GM21717 (cell line): ENCODE measurements at regions not wholly inside any gene's neighbourhood (a gene's known extent, or its start where the extent isn't known, plus 50 kb on each side); places are given as distances from the start of the nearest gene placed in this dataset.

ENCODE experiments used
- ATAC-seq: cut with Tn5 transposase; IDR thresholded peaks from one replicate; pipeline ENCODE4 v1.9.1; 2021; ENCODE audit warnings: mild to moderate bottlenecking, moderate library complexity; ENCODE audit not compliant: unreplicated experiment

DNA sequence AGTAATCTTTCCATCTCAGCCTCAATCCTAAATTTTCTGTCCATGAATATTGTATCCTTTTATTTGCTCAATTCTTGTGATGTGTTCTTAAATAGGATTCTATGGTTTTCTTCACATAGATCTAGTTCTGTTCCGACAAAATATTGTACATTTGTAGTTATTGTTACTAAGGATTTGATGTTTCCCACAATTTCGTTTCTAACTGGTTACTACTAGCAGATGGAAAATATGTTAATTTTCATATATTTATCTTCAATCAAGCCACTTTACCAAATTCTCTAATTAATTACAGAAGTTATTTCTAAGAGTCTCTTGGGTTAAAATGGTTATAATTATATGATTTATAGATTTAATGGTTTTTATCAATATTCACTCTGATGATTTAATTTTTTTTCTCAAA is 60.3 kb downstream of the SEC61B start:
- no peak for ATAC-seq

GRCh38 chr9:99285965-99286364 is 63.9 kb downstream of the SEC61B start:
- no peak for ATAC-seq

- ATAC-seq, result no peak
Measured at GRCh38 chr9:99286536-99286935, 64.5 kb downstream of the SEC61B start.

DNA sequence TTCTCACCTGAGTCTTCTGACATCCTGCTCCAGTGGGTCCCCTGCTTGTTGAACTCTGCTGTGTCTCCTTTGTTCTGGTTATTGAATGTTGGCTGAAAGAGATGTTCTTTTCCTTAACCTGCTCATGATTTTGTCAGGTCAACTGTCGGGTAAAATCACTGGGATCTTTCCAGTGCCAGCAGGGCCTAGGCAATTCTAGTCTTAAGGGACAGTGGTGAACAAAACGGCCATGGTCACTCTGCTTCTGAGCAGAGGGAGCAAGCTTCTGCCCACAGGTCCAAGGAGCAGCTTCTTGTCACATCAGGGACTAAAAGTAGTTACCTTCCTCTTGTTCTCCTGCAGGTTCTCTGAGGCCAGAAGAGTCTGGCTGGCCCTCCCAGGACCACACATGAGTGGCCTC is 65.6 kb downstream of the SEC61B start:
- ATAC-seq, result no peak

DNA sequence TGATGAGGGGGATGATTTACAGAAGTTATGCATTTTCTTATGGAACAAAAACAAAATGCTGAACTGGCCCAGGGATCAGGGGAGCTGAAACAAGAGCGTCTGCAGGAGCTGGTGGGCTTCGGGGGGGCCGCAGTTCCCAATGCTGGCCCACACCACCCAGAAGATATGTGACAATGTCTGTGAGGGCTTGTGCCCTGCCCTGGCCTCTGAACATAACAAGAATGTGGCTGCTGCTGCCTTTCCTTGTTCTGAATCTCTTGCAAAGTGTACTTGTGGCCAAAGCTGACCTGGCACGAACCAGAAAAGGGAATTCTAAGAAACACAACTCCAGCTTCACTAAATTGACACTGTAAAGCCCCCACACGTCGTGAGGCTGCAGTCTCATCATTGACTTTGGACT is 66.7 kb downstream of the SEC61B start:
- no peak for ATAC-seq

DNA sequence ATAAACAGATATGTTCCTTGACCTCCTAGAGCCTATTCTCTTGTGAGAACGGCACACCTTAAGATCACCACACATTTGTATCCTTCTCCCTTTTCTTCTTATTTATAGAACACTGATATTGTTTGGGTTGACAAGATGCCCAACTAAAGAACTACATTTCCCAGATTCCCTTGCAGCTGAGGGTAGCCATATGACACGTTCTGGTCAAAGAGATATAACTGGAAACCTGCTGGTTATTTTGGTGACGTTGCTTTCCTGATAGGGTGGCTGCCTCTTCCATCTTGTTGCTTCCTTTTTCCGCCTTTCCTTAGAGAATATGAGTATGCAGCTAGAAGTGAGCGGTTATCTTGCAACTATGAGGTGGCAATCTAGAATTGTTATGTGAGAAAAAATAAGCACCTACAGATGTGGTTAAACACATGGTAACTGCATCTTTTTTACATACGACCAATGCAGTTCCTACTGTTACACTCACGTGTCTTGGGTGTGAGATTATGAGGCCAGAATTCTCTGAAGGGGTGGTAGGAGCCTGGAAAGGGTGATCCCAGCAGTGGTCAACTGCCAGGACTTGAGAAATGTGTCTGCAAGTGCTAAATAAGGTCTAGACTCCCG is 72.9 kb downstream of the SEC61B start:
- ATAC-seq, result no peak

DNA sequence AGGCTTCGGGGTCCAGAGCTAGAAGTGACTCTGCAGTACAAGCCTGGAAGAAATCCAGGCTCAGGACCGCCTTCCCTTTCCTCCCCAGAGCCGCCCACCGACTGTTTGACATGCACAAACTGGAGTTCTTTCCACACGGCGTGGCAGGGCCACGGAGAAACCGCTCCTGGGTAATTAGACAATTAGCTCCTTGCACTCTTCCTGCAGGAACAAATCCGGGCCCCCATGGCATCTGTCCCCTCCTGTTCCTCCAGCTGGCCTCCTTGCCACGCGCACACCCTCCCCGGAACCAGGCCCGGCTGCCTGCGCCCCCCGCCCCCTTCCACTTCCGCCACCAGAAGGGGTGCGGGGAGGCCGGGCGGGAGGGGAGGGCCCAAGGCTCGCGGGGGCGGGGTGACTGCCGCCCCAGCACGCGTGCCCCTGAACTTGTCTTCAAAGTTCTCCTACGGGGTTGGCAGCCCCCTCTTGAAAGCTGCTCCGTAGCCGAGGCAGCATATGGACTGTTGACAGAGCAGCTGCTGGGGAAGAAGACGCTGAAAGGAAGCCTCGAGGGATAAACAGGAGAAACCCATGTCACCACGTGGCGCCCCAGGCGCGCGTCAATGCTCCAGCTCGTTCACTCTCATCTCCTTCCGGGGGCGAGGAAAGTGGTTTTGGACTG is 74.3 kb downstream of the SEC61B start:
- no peak for ATAC-seq

GRCh38 chr9:99298614-99299013 is 76.5 kb downstream of the SEC61B start:
- no peak for ATAC-seq

GRCh38 chr9:99299211-99300102 is 77.4 kb downstream of the SEC61B start:
- ATAC-seq, result no peak

DNA sequence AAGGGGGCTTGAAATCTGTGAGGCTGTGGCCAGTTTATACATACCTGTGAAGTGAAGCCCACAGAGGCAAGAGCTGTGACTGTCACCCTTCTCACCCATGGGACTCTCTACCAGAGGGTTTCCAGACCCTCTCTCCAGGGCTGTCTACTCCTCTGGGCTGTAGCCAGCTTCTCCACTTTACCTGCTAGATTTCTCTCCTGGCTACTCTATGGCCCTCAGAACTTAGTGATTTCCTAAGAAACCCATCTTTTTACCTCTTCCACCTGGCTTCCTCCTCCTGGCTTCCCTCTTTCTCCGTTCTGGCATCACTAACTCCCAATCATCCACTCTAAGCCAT is 78.0 kb downstream of the SEC61B start:
- no peak for ATAC-seq

DNA sequence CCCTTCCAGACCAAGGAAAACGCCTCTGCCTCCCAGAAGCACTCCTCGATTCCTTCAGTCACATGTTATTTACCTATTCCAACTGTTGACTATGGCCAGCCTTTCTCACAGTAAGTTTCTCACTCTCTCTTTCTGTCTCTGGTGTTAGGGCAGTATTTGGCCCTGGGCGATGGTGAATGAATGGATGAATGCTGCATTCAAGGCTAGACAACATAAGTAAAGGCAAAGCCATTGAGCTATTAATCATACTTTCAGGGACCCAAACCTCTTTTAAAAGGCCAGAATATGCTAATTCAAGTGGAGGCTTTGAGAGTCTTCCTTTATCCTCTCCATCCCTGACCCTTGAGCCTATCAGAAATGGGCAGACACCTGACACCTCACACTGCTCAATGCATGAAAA is 78.5 kb downstream of the SEC61B start:
- ATAC-seq, result no peak

DNA sequence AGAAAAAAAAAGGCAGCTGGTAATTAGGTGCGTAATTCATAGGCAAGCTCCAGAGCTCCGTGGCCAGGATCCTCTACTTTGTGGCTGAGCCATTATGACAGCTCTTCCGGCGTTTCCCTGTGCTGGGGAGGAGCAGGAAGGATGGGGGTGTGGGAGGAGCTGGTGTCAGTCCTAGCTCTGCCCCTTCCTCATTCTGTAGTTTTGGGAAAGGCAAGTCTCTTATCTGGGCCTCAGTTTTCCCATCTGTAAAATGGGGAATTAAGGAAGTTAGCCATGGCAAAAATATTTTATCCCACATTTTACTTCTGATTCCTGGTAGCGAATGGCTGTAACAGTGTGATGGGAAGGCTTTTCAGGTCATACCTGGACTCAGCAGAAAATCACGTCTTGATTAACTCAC is 81.1 kb downstream of the SEC61B start:
- no peak for ATAC-seq

DNA sequence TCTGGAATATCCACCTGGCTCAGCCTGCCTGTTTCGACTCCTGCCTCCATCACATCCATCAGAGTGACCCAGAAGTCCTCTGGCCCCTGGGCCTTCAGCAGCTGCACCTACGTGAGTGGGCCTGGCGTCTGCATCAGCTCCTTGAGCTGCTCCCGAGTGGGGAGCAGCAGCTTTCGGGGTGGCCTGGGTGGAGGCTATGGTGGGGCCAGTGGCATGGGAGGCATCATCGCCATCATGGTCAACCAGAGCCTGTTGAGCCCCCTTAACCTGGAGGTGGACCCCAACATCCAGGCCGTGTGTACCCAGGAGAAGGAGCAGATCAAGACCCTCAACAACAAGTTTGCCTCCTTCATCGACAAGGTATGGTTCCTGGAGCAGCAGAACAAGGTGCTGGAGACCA is 83.0 kb downstream of the SEC61B start:
- no peak for ATAC-seq

- ATAC-seq, result no peak
Measured at GRCh38 chr9:99305820-99306811, 84.0 kb downstream of the SEC61B start.

GRCh38 chr9:99307851-99308250 is 85.8 kb downstream of the SEC61B start:
- no peak for ATAC-seq

DNA sequence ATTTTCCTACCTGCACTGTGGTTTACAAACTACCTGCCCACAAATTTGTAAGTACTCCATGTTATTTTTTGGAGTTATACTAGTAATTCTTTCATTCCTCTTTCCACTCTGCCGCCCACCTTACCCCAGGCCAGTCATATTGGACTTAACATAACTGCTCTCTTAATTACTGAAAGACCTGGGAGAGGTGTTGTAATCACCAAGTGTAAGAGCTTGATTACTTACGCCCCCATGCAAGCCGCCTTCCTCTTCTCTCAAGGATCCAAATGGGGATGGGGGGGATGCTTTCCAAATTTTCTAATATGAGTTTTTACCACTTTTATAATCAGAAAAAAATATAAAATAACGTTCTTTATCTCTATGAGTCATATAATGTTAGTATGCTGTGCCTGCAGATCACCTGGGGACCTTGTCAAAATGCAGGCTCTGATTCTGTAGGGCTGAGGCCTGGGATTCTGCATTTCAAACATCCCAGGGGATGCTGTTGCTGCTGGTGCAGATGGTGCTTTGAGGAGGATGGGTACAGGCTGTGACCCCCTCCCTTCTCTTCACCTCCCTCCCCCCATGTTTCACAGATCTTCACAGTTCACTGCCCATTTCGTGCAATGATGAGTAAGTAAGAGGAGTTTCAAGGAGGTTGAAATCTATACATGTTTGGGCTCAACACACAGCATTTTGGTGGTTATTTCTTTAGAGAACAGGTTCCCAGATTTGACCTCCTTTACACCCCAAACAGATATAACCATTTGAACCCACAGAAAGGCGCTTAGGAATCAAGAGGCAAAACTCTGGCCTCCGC is 87.3 kb downstream of the SEC61B start:
- no peak for ATAC-seq

GRCh38 chr9:99312736-99313135 is 90.7 kb downstream of the SEC61B start:
- ATAC-seq, result no peak

DNA sequence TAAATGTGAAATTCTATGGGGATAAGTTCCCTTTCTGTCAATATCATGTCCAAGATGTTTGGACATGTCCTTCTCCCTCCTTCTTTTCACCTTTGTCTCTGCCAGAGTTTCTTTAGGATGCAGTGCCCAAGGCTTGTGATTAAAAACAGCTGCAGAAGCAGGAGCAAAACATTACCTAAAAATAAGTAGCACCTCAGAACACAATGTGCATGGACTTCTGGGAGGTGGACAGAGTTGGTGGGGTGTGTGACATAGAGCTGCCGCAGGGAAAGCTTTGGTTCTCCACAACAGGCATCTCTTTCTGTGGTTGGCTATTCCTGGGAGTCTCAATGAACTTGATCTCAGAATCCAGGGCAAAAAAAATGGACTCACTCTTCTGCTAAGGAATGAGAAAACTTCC is 97.0 kb downstream of the SEC61B start:
- no peak for ATAC-seq

GRCh38 chr9:99322299-99322698 is 100.2 kb downstream of the SEC61B start:
- no peak for ATAC-seq
